ENCODE measurements at regions not wholly inside any gene's neighbourhood (a gene's known extent, or its start where the extent isn't known, plus 50 kb on each side); places are given as distances from the start of the nearest gene placed in this dataset.

DNA sequence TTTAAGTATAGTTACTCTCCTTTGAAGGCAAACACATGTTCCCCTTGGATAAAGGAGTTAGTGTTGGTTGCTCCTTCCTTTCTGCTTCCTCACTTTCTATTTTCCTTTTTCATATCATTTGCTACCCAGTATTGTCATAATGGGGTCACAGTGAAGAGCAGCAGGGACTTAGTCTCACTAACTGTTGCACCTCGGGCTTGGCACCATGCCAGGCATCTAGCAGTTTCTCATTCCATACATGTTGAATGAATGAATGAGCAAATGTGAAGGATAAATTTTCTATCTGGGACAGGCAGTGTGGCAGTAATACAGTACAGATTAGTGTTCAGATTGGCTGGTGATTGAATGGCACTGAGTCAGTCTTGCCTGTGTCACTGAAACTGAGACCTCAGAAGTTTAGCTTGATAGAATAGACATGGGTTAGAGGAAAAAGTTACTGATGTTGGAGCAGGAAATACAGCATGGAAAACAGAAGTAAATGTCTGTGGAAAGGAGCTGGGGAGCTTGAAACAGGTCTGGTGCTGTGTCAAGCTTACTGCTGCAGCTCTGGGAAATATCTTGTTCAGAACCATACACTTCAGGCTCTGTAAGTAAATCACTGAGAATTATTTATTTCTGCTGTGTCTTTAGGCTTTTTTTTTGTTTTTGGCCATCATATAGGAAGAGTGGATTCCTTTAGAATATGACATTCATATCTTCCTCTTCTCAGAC, 55.8 kb upstream of the PITX2 start:
- TF ChIP-seq POLR2A (IDR thresholded peaks at IDR 0.05; ENCODE audit: low read length) = no peak
- no peak for TF ChIP-seq GATA1 (IDR thresholded peaks at IDR 0.05; ENCODE audit: low read depth, low read length)
